ENCODE measurements at regions not wholly inside any gene's neighbourhood (a gene's known extent, or its start where the extent isn't known, plus 50 kb on each side); places are given as distances from the start of the nearest gene placed in this dataset.

- Histone ChIP-seq H3K36me3 (ENCODE audit: control insufficient read depth in 1 of 2, insufficient read depth in 2 of 2, low read length in 2 of 2) (no peaks in the 10 kb centered on the region), H3K27ac (ENCODE audit: low read depth, low read length) (no peak overlapping the region), H3K9ac (ENCODE audit: low read length) (no peak overlapping the region), H3K9me3 (ENCODE audit: control insufficient read depth in 1 of 2, insufficient read depth in 1 of 2, low read depth in 1 of 2, low read length in 2 of 2) (no peaks in the 10 kb centered on the region), H3K27me3 (ENCODE audit: insufficient read depth, low read length) (no peaks in the 10 kb centered on the region), H3K4me1 (ENCODE audit: control insufficient read depth in 1 of 2, insufficient read depth in 2 of 2, low read length in 2 of 2) (no peaks in the 10 kb centered on the region), H3K79me2 (ENCODE audit: insufficient read depth, low read length) (no peaks in the 10 kb centered on the region), H3K9me2 (ENCODE audit: insufficient read depth) (no peaks in the 10 kb centered on the region), H2AFZ (ENCODE audit: low read depth, low read length, poor library complexity, severe bottlenecking) (no peak overlapping the region), H3K4me2 (ENCODE audit: low read length) (no peak overlapping the region), H3K4me3 (replicated peaks in 1 of 2; ENCODE audit: low read depth in 1 of 2, low read length in 2 of 2) (no peak overlapping the region), H4K20me1 (ENCODE audit: insufficient read depth) (no peaks in the 10 kb centered on the region)
- no peak for TF ChIP-seq POLR2AphosphoS5 (IDR thresholded peaks at IDR 0.05; ENCODE audit: low read depth, low read length)
- no peak for TF ChIP-seq SIN3A (IDR thresholded peaks at IDR 0.05; ENCODE audit: low read depth)
- no peak for TF ChIP-seq ATF3 (IDR thresholded peaks at IDR 0.05)
- no peak for TF ChIP-seq SRF (IDR thresholded peaks at IDR 0.05; ENCODE audit: low read depth)
- no peak for TF ChIP-seq CBX3 (IDR thresholded peaks at IDR 0.05; ENCODE audit: low read depth)
- no peak for TF ChIP-seq EGR1 (IDR thresholded peaks at IDR 0.05; ENCODE audit: low read depth)
- TF ChIP-seq CTCF (IDR thresholded peaks at IDR 0.05 in 2 of 3, conservative IDR thresholded peaks at IDR 0.05 in 1 of 3; ENCODE audit: borderline replicate concordance in 1 of 3, insufficient read depth in 1 of 3, low read depth in 2 of 3, low read length in 2 of 3) = no peak
- TF ChIP-seq ELF1 (IDR thresholded peaks at IDR 0.05; ENCODE audit: borderline replicate concordance, low read depth) = no peak
- TF ChIP-seq POLR2A (IDR thresholded peaks at IDR 0.05; ENCODE audit: borderline replicate concordance, extremely low read depth, insufficient read depth, insufficient read length) = no peak
- no peak for TF ChIP-seq EZH2 (IDR thresholded peaks at IDR 0.05)
- CTCF ChIA-PET = no interaction called here
- ATAC-seq = no peak
- intact Hi-C loops (cut with micrococcal nuclease) = no loop called here
- DNase-seq (ENCODE audit: low read depth, low spot score) = no peak
- RAD21 ChIA-PET (ENCODE audit: low non-redundant PET in 1 of 2, low total read pairs in 2 of 2, uncharacterized antibody in 2 of 2, unreplicated experiment in 2 of 2) = no interaction called here
- no TSS peak for BruUV-seq (replicated peaks)
- POLR2A ChIA-PET = no interaction called here
Observed at GRCh38 chr5:110290542-110290941, 435.9 kb downstream of the TMEM232 start.

- Histone ChIP-seq H3K4me2 (ENCODE audit: low read length) (no peak overlapping the region), H2AFZ (ENCODE audit: low read depth, low read length, poor library complexity, severe bottlenecking) (no peak overlapping the region), H4K20me1 (ENCODE audit: insufficient read depth) (no peaks in the 10 kb centered on the region), H3K27ac (ENCODE audit: low read depth, low read length) (no peak overlapping the region), H3K9me3 (ENCODE audit: control insufficient read depth in 1 of 2, insufficient read depth in 1 of 2, low read depth in 1 of 2, low read length in 2 of 2) (no peaks in the 10 kb centered on the region), H3K9me2 (ENCODE audit: insufficient read depth) (no peaks in the 10 kb centered on the region), H3K36me3 (ENCODE audit: control insufficient read depth in 1 of 2, insufficient read depth in 2 of 2, low read length in 2 of 2) (no peaks in the 10 kb centered on the region), H3K79me2 (ENCODE audit: insufficient read depth, low read length) (no peaks in the 10 kb centered on the region), H3K4me1 (ENCODE audit: control insufficient read depth in 1 of 2, insufficient read depth in 2 of 2, low read length in 2 of 2) (no peaks in the 10 kb centered on the region), H3K9ac (ENCODE audit: low read length) (no peak overlapping the region), H3K4me3 (replicated peaks in 1 of 2; ENCODE audit: low read depth in 1 of 2, low read length in 2 of 2) (no peak overlapping the region), H3K27me3 (ENCODE audit: insufficient read depth, low read length) (no peaks in the 10 kb centered on the region)
- BruUV-seq (replicated peaks) = no TSS peak
- ChIA-PET RAD21 (ENCODE audit: low non-redundant PET in 1 of 2, low total read pairs in 2 of 2, uncharacterized antibody in 2 of 2, unreplicated experiment in 2 of 2) (no interaction called here), POLR2A (no interaction called here), CTCF (no interaction called here)
- TF ChIP-seq SP1 (IDR thresholded peaks at IDR 0.05; ENCODE audit: low read depth) (no peak), ZNF274 (IDR thresholded peaks at IDR 0.05; ENCODE audit: low read depth, low read length) (no peak), SIN3A (IDR thresholded peaks at IDR 0.05; ENCODE audit: low read depth) (no peak), MAX (IDR thresholded peaks at IDR 0.05) (no peak), JUND (IDR thresholded peaks at IDR 0.05) (no peak), POLR2A (IDR thresholded peaks at IDR 0.05; ENCODE audit: borderline replicate concordance, extremely low read depth, insufficient read depth, insufficient read length) (no peak), ZBTB33 (IDR thresholded peaks at IDR 0.05; ENCODE audit: extremely low read depth, insufficient replicate concordance, low read length) (no peak), TCF7L2 (IDR thresholded peaks at IDR 0.05; ENCODE audit: borderline replicate concordance, extremely low read depth, insufficient read depth, insufficient read length) (no peak), RAD21 (IDR thresholded peaks at IDR 0.05; ENCODE audit: low read depth) (no peak), CEBPB (IDR thresholded peaks at IDR 0.05; ENCODE audit: low read depth) (no peak), POLR2AphosphoS5 (IDR thresholded peaks at IDR 0.05; ENCODE audit: low read depth, low read length) (no peak), ATF3 (IDR thresholded peaks at IDR 0.05) (no peak), ELF1 (IDR thresholded peaks at IDR 0.05; ENCODE audit: borderline replicate concordance, low read depth) (no peak)
- intact Hi-C loops (cut with micrococcal nuclease) = no loop called here
- DNase-seq (ENCODE audit: low read depth, low spot score) = no peak
- ATAC-seq = no peak
Observed at GRCh38 chr5:110294281-110294680, 432.2 kb downstream of the TMEM232 start.
